ENCODE measurements at regions not wholly inside any gene's neighbourhood (a gene's known extent, or its start where the extent isn't known, plus 50 kb on each side); places are given as distances from the start of the nearest gene placed in this dataset.

DNA sequence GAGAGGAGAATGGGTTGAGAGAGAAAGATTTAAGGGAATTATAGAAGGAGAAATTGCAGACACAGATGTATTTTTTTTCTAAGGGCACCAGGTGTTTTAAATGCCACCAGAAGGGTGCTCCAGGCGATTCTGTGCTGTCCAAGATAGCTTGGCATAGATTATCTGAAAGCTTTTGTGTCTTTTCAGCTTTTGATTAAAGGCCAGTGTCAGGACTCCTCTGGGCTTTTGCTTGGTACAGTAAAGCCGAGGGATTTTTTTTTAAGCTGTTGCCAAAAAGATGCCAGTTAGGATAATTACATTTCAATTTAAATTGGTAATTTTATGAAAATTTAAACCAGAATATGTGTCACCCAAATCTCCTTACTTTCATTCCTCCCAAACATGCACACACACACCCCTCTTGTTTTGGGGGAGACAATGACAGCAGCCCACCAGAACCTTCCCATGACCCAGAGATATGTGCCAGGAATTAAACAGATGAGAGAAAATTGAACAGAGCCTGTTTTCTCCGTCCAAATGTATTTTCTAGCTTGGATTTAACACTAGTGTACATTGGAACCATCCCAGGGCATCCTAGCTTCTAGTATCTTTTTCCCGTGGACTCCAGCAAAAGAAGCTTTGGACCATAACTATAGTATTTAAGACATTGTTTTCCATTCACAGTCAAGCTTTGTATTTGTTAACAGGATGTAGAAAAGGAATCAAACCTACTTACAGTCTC, 670.7 kb upstream of the CXADR start:
- Histone ChIP-seq H3K79me2 (ENCODE audit: insufficient read depth, low read length) (no peaks in the 10 kb centered on the region), H3K4me2 (ENCODE audit: insufficient read depth, low read length) (no peak overlapping the region), H3K36me3 (ENCODE audit: insufficient read depth, low read length) (no peaks in the 10 kb centered on the region), H3K4me3 (ENCODE audit: insufficient read depth, low read length) (no peak overlapping the region), H3K9me3 (ENCODE audit: low read depth, low read length) (no peaks in the 10 kb centered on the region), H4K20me1 (ENCODE audit: insufficient read depth, low read length) (no peaks in the 10 kb centered on the region), H3K27ac (ENCODE audit: low read depth, low read length) (no peak overlapping the region), H3K4me1 (ENCODE audit: insufficient read depth, low read length) (peaks cover 10% of the 10 kb centered on the region), H2AFZ (ENCODE audit: low read length) (no peak overlapping the region), H3K27me3 (ENCODE audit: insufficient read depth, low read length) (no peaks in the 10 kb centered on the region)
- no peak for DNase-seq (ENCODE audit: insufficient read length, low spot score, missing footprints)
- TF ChIP-seq, protein P1, sequence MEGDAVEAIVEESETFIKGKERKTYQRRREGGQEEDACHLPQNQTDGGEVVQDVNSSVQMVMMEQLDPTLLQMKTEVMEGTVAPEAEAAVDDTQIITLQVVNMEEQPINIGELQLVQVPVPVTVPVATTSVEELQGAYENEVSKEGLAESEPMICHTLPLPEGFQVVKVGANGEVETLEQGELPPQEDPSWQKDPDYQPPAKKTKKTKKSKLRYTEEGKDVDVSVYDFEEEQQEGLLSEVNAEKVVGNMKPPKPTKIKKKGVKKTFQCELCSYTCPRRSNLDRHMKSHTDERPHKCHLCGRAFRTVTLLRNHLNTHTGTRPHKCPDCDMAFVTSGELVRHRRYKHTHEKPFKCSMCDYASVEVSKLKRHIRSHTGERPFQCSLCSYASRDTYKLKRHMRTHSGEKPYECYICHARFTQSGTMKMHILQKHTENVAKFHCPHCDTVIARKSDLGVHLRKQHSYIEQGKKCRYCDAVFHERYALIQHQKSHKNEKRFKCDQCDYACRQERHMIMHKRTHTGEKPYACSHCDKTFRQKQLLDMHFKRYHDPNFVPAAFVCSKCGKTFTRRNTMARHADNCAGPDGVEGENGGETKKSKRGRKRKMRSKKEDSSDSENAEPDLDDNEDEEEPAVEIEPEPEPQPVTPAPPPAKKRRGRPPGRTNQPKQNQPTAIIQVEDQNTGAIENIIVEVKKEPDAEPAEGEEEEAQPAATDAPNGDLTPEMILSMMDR (IDR thresholded peaks at IDR 0.05; ENCODE audit: extremely low read depth, low read depth, low read length), result no peak

GRCh38 chr21:16842696-16843035, 670.2 kb upstream of the CXADR start:
- H3K4me3 ChIP-seq (ENCODE audit: insufficient read depth, low read length), result no peak overlapping the region
- no peaks in the 10 kb centered on the region for H3K36me3 ChIP-seq (ENCODE audit: insufficient read depth, low read length)
- peaks cover 7% of the 10 kb centered on the region for H3K4me1 ChIP-seq (ENCODE audit: insufficient read depth, low read length)
- DNase-seq (ENCODE audit: insufficient read length, low spot score, missing footprints), result no peak
- no peaks in the 10 kb centered on the region for H3K79me2 ChIP-seq (ENCODE audit: insufficient read depth, low read length)
- no peak overlapping the region for H3K4me2 ChIP-seq (ENCODE audit: insufficient read depth, low read length)
- H3K27me3 ChIP-seq (ENCODE audit: insufficient read depth, low read length), result no peaks in the 10 kb centered on the region
- H4K20me1 ChIP-seq (ENCODE audit: insufficient read depth, low read length), result no peaks in the 10 kb centered on the region
- TF ChIP-seq, protein P1 (IDR thresholded peaks at IDR 0.05; ENCODE audit: extremely low read depth, low read depth, low read length), result no peak
- H3K9me3 ChIP-seq (ENCODE audit: low read depth, low read length), result no peaks in the 10 kb centered on the region
- no peak overlapping the region for H3K27ac ChIP-seq (ENCODE audit: low read depth, low read length)
- H2AFZ ChIP-seq (ENCODE audit: low read length), result no peak overlapping the region

DNA sequence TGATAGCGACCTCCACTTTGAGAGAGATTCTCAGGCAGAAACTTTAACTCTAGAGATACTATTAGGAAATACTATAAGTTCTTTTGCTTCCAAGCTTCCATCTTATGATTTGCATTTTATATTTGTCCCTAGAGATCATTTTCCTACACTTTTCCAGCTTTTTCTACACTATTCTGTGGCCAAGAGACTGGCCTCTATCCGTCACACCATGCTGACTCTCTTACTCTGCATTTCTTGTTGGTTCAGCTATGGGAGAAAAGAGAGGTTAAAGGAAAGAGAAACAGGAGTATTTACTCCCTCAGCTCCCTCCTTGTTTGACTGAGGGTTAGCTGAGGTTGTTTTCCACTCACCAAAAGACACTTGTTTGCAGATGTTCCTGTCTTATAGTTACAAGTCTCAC, 665.6 kb upstream of the CXADR start:
- H3K27me3 ChIP-seq (ENCODE audit: insufficient read depth, low read length), result no peaks in the 10 kb centered on the region
- H3K4me2 ChIP-seq (ENCODE audit: insufficient read depth, low read length), result no peak overlapping the region
- DNase-seq (ENCODE audit: insufficient read length, low spot score, missing footprints), result no peak
- no peaks in the 10 kb centered on the region for H3K4me1 ChIP-seq (ENCODE audit: insufficient read depth, low read length)
- no peaks in the 10 kb centered on the region for H3K79me2 ChIP-seq (ENCODE audit: insufficient read depth, low read length)
- no peaks in the 10 kb centered on the region for H4K20me1 ChIP-seq (ENCODE audit: insufficient read depth, low read length)
- H3K36me3 ChIP-seq (ENCODE audit: insufficient read depth, low read length), result no peaks in the 10 kb centered on the region
- peak overlapping the region; percentile 42 for H2AFZ ChIP-seq (ENCODE audit: low read length)
- TF ChIP-seq, protein P1 (IDR thresholded peaks at IDR 0.05; ENCODE audit: extremely low read depth, low read depth, low read length), result no peak
- no peaks in the 10 kb centered on the region for H3K9me3 ChIP-seq (ENCODE audit: low read depth, low read length)
- H3K27ac ChIP-seq (ENCODE audit: low read depth, low read length), result no peak overlapping the region
- no peak overlapping the region for H3K4me3 ChIP-seq (ENCODE audit: insufficient read depth, low read length)

DNA sequence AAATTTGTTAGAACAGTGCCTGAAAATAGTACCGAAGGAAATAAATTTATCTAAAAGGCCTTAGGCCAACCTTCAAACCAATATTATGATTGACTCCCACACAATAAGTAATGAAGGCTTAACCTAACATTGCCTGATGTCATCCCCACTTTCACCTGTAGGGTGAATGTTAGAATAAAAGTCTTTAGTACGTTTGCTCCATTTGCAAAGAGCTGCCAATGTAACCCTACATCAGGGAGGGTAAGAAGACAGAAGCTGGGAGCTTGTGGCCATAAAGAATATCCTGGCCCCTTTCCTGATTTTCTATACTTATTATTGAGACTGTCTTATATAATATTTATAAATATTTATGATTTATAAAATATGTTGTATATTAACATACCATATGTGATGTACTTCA, 661.8 kb upstream of the CXADR start:
- TF ChIP-seq, protein P1 (IDR thresholded peaks at IDR 0.05; ENCODE audit: extremely low read depth, low read depth, low read length), result peak; percentile 8
- Histone ChIP-seq H3K4me1 (ENCODE audit: insufficient read depth, low read length) (no peaks in the 10 kb centered on the region), H3K36me3 (ENCODE audit: insufficient read depth, low read length) (no peaks in the 10 kb centered on the region), H3K9me3 (ENCODE audit: low read depth, low read length) (no peaks in the 10 kb centered on the region), H3K79me2 (ENCODE audit: insufficient read depth, low read length) (no peaks in the 10 kb centered on the region), H3K4me2 (ENCODE audit: insufficient read depth, low read length) (no peak overlapping the region), H3K27ac (ENCODE audit: low read depth, low read length) (no peak overlapping the region), H3K27me3 (ENCODE audit: insufficient read depth, low read length) (no peaks in the 10 kb centered on the region), H3K4me3 (ENCODE audit: insufficient read depth, low read length) (no peak overlapping the region), H4K20me1 (ENCODE audit: insufficient read depth, low read length) (no peaks in the 10 kb centered on the region), H2AFZ (ENCODE audit: low read length) (no peak overlapping the region)
- DNase-seq (ENCODE audit: insufficient read length, low spot score, missing footprints), result no peak
